WERI-Rb-1 (cell line): ENCODE measurements at regions not wholly inside any gene's neighbourhood (a gene's known extent, or its start where the extent isn't known, plus 50 kb on each side); places are given as distances from the start of the nearest gene placed in this dataset.

ENCODE experiments used
- DNase-seq: peaks from one replicate; pipeline ENCODE4 v3.0.0-alpha.2; 2020
- H3K27ac ChIP-seq: fragments of 250-450 bp; sonication (Bioruptor Pico); 2 replicates; pipeline ENCODE4 v1.5.1; 2020; ENCODE audit warnings: mild to moderate bottlenecking, moderate library complexity
- H3K27me3 ChIP-seq: fragments of 250-450 bp; sonication (Bioruptor Pico); 2 replicates; pipeline ENCODE4 v1.5.1; 2021; ENCODE audit warnings: mild to moderate bottlenecking, low read depth, moderate library complexity; ENCODE audit not compliant: insufficient read depth, severe bottlenecking
- H3K36me3 ChIP-seq: fragments of 250-450 bp; sonication (Bioruptor Pico); 2 replicates; pipeline ENCODE4 v1.5.1; 2020; ENCODE audit warnings: mild to moderate bottlenecking, moderate library complexity
- H3K4me3 ChIP-seq: 2 replicates; pipeline ENCODE4 v1.5.1; 2011; ENCODE audit warnings: low read depth, mild to moderate bottlenecking, control low read depth, low read length
- H3K9me3 ChIP-seq: fragments of 250-450 bp; sonication (Bioruptor Pico); 2 replicates; pipeline ENCODE4 v1.5.1; 2021; ENCODE audit warnings: mild to moderate bottlenecking, moderate library complexity; ENCODE audit not compliant: severe bottlenecking
- TF ChIP-seq, protein P1 (sequence below): IDR thresholded peaks from 2 replicates; pipeline ENCODE4 v1.5.1; 2011; ENCODE audit warnings: low read depth, mild to moderate bottlenecking, control low read depth, inconsistent platforms, low read length

DNA sequence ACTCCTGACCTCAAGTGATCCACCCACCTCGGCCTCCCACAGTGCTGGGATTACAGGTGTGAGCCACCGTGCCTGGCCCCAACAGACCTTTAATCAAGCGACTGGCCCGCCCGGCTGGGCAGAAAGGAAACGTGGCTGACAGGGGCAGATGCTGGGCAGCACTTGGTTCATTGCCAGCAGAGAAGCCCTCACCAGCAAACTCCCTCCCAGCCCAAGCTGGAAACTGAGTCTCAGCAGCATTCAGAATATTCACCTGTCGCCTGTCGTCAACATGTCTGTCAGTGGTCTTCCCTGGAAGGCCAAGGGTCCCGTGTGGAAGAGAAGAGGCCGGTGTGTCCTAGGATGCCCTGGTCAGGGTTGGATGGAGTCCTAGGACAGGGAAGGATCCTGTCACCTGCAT, 245.0 kb downstream of the TEX29 start:
- H3K9me3 ChIP-seq: peaks cover 9% of the 10 kb centered on the region
- no peak overlapping the region for H3K27ac ChIP-seq
- TF ChIP-seq, protein P1, sequence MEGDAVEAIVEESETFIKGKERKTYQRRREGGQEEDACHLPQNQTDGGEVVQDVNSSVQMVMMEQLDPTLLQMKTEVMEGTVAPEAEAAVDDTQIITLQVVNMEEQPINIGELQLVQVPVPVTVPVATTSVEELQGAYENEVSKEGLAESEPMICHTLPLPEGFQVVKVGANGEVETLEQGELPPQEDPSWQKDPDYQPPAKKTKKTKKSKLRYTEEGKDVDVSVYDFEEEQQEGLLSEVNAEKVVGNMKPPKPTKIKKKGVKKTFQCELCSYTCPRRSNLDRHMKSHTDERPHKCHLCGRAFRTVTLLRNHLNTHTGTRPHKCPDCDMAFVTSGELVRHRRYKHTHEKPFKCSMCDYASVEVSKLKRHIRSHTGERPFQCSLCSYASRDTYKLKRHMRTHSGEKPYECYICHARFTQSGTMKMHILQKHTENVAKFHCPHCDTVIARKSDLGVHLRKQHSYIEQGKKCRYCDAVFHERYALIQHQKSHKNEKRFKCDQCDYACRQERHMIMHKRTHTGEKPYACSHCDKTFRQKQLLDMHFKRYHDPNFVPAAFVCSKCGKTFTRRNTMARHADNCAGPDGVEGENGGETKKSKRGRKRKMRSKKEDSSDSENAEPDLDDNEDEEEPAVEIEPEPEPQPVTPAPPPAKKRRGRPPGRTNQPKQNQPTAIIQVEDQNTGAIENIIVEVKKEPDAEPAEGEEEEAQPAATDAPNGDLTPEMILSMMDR: no peak
- no peak for DNase-seq
- H3K27me3 ChIP-seq: peaks cover 89% of the 10 kb centered on the region
- H3K36me3 ChIP-seq: no peaks in the 10 kb centered on the region
- no peak overlapping the region for H3K4me3 ChIP-seq

DNA sequence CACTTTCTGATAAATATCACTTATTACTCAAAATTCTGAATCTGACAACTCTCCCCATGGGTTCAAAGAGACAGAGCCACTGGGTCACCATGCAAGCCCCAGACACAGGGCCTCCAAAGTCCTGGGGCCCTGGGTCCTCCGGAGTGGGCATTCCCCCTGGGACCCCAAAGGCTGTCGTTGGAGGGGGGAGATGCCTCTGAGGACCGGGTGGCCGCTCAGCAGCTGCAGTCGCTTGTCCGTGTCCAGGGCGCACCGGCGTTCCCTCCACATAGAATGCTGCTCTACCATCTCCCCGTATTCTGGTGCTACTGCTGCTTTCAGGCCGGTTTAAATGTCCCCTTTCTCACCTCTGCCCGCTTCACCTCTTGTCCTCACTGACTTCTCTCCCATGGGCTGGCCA, 246.1 kb downstream of the TEX29 start:
- H3K36me3 ChIP-seq: no peaks in the 10 kb centered on the region
- no peak overlapping the region for H3K27ac ChIP-seq
- TF ChIP-seq, protein P1: no peak
- no peak overlapping the region for H3K4me3 ChIP-seq
- H3K9me3 ChIP-seq: peaks cover 6% of the 10 kb centered on the region
- DNase-seq: no peak
- H3K27me3 ChIP-seq: peaks cover 89% of the 10 kb centered on the region

DNA sequence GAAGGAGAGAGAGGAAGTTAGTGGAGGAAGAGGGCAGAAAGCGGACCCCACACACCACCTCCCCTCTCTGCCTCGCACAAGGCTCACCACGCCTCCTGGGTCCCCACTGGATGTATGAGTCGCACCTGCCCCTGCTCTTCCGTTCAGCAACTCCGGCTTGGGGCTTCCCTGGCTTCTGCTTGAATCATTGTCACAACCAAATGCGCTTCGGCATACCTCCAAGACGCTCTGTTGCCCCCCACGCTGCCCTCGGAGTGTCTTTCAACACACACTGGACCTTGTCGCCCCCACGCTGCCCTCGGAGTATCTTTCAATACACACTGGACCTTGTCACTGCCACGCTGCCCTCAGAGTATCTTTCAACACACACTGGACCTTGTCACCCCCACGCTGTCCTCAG, 247.2 kb downstream of the TEX29 start:
- no peak overlapping the region for H3K27ac ChIP-seq
- H3K27me3 ChIP-seq: peaks cover 89% of the 10 kb centered on the region
- DNase-seq: no peak
- peaks cover 6% of the 10 kb centered on the region for H3K9me3 ChIP-seq
- H3K36me3 ChIP-seq: no peaks in the 10 kb centered on the region
- TF ChIP-seq, protein P1: no peak
- H3K4me3 ChIP-seq: no peak overlapping the region

DNA sequence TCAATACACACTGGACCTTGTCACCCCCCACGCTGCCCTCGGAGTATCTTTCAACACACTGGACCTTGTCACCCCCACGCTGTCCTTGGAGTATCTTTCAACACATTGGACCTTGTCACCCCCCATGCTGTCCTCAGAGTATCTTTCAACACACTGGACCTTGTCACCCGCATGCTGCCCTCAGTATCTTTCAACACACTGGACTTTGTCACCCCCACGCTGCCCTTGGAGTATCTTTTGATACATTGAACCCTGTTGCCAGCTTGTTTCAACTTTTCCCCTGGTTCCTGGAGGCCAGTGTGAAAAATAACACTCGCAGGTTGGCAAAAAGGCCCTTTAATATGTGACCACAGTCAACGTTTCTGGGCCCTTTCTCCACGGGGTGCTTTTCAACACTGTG, 247.8 kb downstream of the TEX29 start:
- H3K27ac ChIP-seq: no peak overlapping the region
- H3K27me3 ChIP-seq: peaks cover 93% of the 10 kb centered on the region
- TF ChIP-seq, protein P1: no peak
- H3K9me3 ChIP-seq: peaks cover 12% of the 10 kb centered on the region
- no peaks in the 10 kb centered on the region for H3K36me3 ChIP-seq
- no peak overlapping the region for H3K4me3 ChIP-seq
- no peak for DNase-seq

DNA sequence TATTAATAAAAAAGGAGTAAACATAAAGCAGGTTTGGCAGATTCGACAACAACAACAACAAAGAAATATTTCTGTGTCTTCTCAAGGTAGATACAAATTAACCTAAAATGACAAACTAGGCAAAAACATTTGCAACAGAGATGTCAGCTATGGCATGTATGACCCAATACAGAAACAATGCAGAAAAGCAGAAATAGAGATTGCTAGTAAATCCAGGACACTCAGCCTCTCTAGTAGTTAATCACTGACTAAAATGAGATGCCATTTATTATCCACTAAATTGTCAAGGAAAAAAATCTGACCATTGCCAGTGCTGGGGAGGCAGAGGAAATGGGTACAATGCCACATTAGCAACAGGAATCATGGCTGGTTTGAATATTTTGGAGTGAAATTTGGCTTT, 250.5 kb downstream of the TEX29 start:
- Histone ChIP-seq H3K27me3 (peaks cover 94% of the 10 kb centered on the region), H3K36me3 (no peaks in the 10 kb centered on the region), H3K4me3 (no peak overlapping the region), H3K27ac (no peak overlapping the region), H3K9me3 (peaks cover 30% of the 10 kb centered on the region)
- TF ChIP-seq, protein P1: no peak
- no peak for DNase-seq

DNA sequence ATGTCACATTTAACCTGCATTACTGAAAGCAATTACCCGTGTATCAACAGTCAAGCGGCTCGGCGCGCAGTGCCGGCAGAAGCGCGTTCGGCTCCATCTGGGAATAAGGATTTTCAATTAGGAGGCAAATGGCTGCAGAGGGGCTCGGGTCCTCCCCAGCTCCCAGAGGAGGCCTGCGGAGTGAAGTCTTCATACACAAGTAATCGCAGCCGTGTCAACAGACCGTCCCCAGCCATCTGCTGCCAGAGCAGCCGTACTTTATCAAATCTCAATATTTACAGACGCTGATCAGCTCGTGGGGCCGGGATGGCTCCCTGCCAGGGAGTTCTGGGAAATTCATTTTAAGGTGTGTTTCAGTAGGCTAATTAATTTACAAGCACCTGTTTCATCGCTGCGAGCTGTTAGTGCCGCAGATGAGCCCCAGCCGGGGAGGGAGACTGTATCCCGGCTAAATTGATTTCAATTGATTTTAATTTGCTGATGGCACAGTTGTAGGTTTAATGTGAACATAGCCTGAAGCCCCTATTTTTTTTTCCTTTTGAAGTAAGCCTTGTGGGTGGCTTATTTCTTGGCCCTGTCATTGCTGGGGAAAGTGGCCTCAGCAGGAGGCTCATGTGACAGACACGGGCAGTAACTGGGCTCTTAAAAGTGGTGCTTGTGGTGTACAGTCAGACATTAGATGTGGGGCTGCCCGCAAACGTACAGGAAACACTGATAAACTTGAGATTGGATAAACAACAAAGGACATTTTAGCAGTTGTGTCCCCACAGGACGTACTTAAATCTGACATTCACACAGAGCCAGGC, 252.7 kb downstream of the TEX29 start:
- no peak overlapping the region for H3K27ac ChIP-seq
- H3K27me3 ChIP-seq: peaks cover 98% of the 10 kb centered on the region
- peaks cover 36% of the 10 kb centered on the region for H3K9me3 ChIP-seq
- no peaks in the 10 kb centered on the region for H3K36me3 ChIP-seq
- DNase-seq: no peak
- TF ChIP-seq, protein P1: no peak
- no peak overlapping the region for H3K4me3 ChIP-seq
